Right forelimb (tissue), 1 donor: ENCODE measurements at regions not wholly inside any gene's neighbourhood (a gene's known extent, or its start where the extent isn't known, plus 50 kb on each side); places are given as distances from the start of the nearest gene placed in this dataset.

Source experiments
- DNase-seq: peaks from one replicate; pipeline ENCODE4 v3.0.0-alpha.2; 2018

GRCh38 chr10:29098423-29098822 lies 190.4 kb upstream of the LYZL1 start:
- no peak for DNase-seq

- DNase-seq, result no peak
These were observed 189.9 kb upstream of the LYZL1 start for GRCh38 chr10:29099001-29099400.

GRCh38 chr10:29099415-29099814 lies 189.5 kb upstream of the LYZL1 start:
- no peak for DNase-seq

GRCh38 chr10:29100505-29100904 lies 188.4 kb upstream of the LYZL1 start:
- DNase-seq, result no peak

GRCh38 chr10:29102233-29102632 lies 186.6 kb upstream of the LYZL1 start:
- DNase-seq, result no peak

GRCh38 chr10:29102636-29103035 lies 186.2 kb upstream of the LYZL1 start:
- DNase-seq, result no peak

- DNase-seq, result no peak
These were observed 184.0 kb upstream of the LYZL1 start for GRCh38 chr10:29104661-29105399.

- no peak for DNase-seq
These were observed 183.2 kb upstream of the LYZL1 start for GRCh38 chr10:29105516-29106215.

GRCh38 chr10:29106287-29106686 lies 182.6 kb upstream of the LYZL1 start:
- DNase-seq, result no peak

GRCh38 chr10:29107866-29108498 lies 180.9 kb upstream of the LYZL1 start:
- DNase-seq, result no peak

- DNase-seq, result no peak
These were observed 178.9 kb upstream of the LYZL1 start for GRCh38 chr10:29109707-29110571.

- no peak for DNase-seq
These were observed 175.8 kb upstream of the LYZL1 start for GRCh38 chr10:29112827-29113615.

GRCh38 chr10:29113616-29113945 lies 175.3 kb upstream of the LYZL1 start:
- DNase-seq, result no peak

GRCh38 chr10:29114141-29114540 lies 174.7 kb upstream of the LYZL1 start:
- no peak for DNase-seq

- DNase-seq, result no peak
These were observed 171.1 kb upstream of the LYZL1 start for GRCh38 chr10:29117781-29118180.

- DNase-seq, result no peak
These were observed 169.5 kb upstream of the LYZL1 start for GRCh38 chr10:29119374-29119773.

- DNase-seq, result no peak
These were observed 168.7 kb upstream of the LYZL1 start for GRCh38 chr10:29120216-29120615.

- no peak for DNase-seq
These were observed 164.0 kb upstream of the LYZL1 start for GRCh38 chr10:29124864-29125263.

GRCh38 chr10:29127037-29127700 lies 161.7 kb upstream of the LYZL1 start:
- no peak for DNase-seq

GRCh38 chr10:29127731-29128130 lies 161.1 kb upstream of the LYZL1 start:
- DNase-seq, result no peak

- no peak for DNase-seq
These were observed 158.6 kb upstream of the LYZL1 start for GRCh38 chr10:29130190-29130673.
